WTC11 (cell line): ENCODE measurements at regions not wholly inside any gene's neighbourhood (a gene's known extent, or its start where the extent isn't known, plus 50 kb on each side); places are given as distances from the start of the nearest gene placed in this dataset.

Source experiments
- ATAC-seq: fragments of 200-7000 bp; cut with Tn5 transposase; 2 replicates; pipeline ENCODE4 v1.10.0; 2021; ENCODE audit warnings: mild to moderate bottlenecking, moderate library complexity
- CTCF ChIA-PET: fragments of 300-600 bp; sonication (Branson Sonifier 250); formaldehyde crosslinking; loops from one replicate; lab custom pipeline; 2021; ENCODE audit warnings: antibody characterized with exemption; lab: Charles Lee
- POLR2A ChIA-PET: fragments of 350-600 bp; sonication (Branson Sonifier 250); formaldehyde crosslinking; loops from one replicate; lab custom pipeline; 2021; ENCODE audit warnings: antibody characterized with exemption; lab: Charles Lee
- DNase-seq: peaks from one replicate; pipeline ENCODE4 v3.0.0; 2021; ENCODE audit warnings: low spot score
- H3K27ac Mint-ChIP-seq: 2 replicates; pipeline ENCODE4 v1.8.0; 2021; ENCODE audit warnings: mixed read lengths
- H3K27me3 Mint-ChIP-seq: 2 replicates; pipeline ENCODE4 v1.8.0; 2021; ENCODE audit warnings: low read depth, mild to moderate bottlenecking, moderate library complexity, mixed read lengths
- H3K36me3 Mint-ChIP-seq: 2 replicates; pipeline ENCODE4 v1.8.0; 2021; ENCODE audit warnings: mixed read lengths
- H3K4me1 Mint-ChIP-seq: 2 replicates; pipeline ENCODE4 v1.8.0; 2022; ENCODE audit warnings: mixed read lengths
- H3K4me3 Mint-ChIP-seq: 2 replicates; pipeline ENCODE4 v1.8.0; 2021; ENCODE audit warnings: mild to moderate bottlenecking, moderate library complexity, mixed read lengths
- H3K9me3 Mint-ChIP-seq: 2 replicates; pipeline ENCODE4 v1.8.0; 2021; ENCODE audit warnings: mixed read lengths
- EMX1 ChIP-seq: fragments of 250-450 bp; sonication (Bioruptor Pico); IDR thresholded peaks from 2 replicates; pipeline ENCODE4 v1.8.0; 2021; ENCODE audit warnings: mild to moderate bottlenecking
- FOXJ3 ChIP-seq: sonication (generic); formaldehyde crosslinking; IDR thresholded peaks from 2 replicates; pipeline ENCODE4 v1.9.0; 2021; ENCODE audit warnings: missing genetic modification reagents, mild to moderate bottlenecking, borderline replicate concordance
- GABPB1 ChIP-seq: sonication (generic); formaldehyde crosslinking; IDR thresholded peaks from 2 replicates; pipeline ENCODE4 v1.8.1; 2023; ENCODE audit warnings: mild to moderate bottlenecking, missing genetic modification reagents
- HMGA2 ChIP-seq: fragments of 250-450 bp; sonication (Bioruptor Pico); IDR thresholded peaks from 2 replicates; pipeline ENCODE4 v1.4.0; 2021; ENCODE audit warnings: mild to moderate bottlenecking, moderate library complexity
- IRF2 ChIP-seq: sonication (generic); formaldehyde crosslinking; IDR thresholded peaks from 2 replicates; pipeline ENCODE4 v1.8.0; 2022; ENCODE audit warnings: low read depth, missing genetic modification reagents, borderline replicate concordance
- MXD4 ChIP-seq: fragments of 250-450 bp; sonication (Bioruptor Pico); IDR thresholded peaks from 2 replicates; pipeline ENCODE4 v1.8.0; 2021; ENCODE audit warnings: mild to moderate bottlenecking, moderate library complexity, borderline replicate concordance
- NR3C1 ChIP-seq: sonication (generic); formaldehyde crosslinking; conservative IDR thresholded peaks from 2 replicates; pipeline ENCODE4 v1.8.1; 2023; ENCODE audit warnings: low read depth, mild to moderate bottlenecking, missing genetic modification reagents
- RORB ChIP-seq: fragments of 250-450 bp; sonication (Bioruptor Pico); IDR thresholded peaks from 2 replicates; pipeline ENCODE4 v1.9.0; 2021; ENCODE audit warnings: mild to moderate bottlenecking
- SOX15 ChIP-seq: fragments of 250-450 bp; sonication (Bioruptor Pico); IDR thresholded peaks from 2 replicates; pipeline ENCODE4 v1.9.0; 2021; ENCODE audit warnings: mild to moderate bottlenecking
- TP53 ChIP-seq: sonication (generic); formaldehyde crosslinking; IDR thresholded peaks from 2 replicates; pipeline ENCODE4 v1.8.1; 2023; ENCODE audit warnings: mild to moderate bottlenecking, missing genetic modification reagents
- ZNF121 ChIP-seq: sonication (generic); formaldehyde crosslinking; IDR thresholded peaks from 2 replicates; pipeline ENCODE4 v1.8.0; 2023; ENCODE audit warnings: missing genetic modification reagents
- ZNF263 ChIP-seq: sonication (generic); formaldehyde crosslinking; IDR thresholded peaks from 2 replicates; pipeline ENCODE4 v1.8.1; 2022; ENCODE audit warnings: low read depth, mild to moderate bottlenecking, moderate library complexity, missing genetic modification reagents
- ZNF416 ChIP-seq: fragments of 250-450 bp; sonication (Bioruptor Pico); IDR thresholded peaks from 2 replicates; pipeline ENCODE4 v1.9.0; 2021; ENCODE audit warnings: mild to moderate bottlenecking, inconsistent platforms
- TF ChIP-seq, protein P1 (sequence below): fragments of 250-450 bp; sonication (Bioruptor Pico); IDR thresholded peaks from 2 replicates; pipeline ENCODE4 v1.9.0; 2021; ENCODE audit warnings: mild to moderate bottlenecking, borderline replicate concordance
- TF ChIP-seq, protein P2 (sequence below): sonication (generic); formaldehyde crosslinking; IDR thresholded peaks from 2 replicates; pipeline ENCODE4 v1.8.1; 2022; ENCODE audit warnings: mild to moderate bottlenecking, missing genetic modification reagents, moderate library complexity, borderline replicate concordance
- TF ChIP-seq, protein P3 (sequence below): sonication (generic); formaldehyde crosslinking; IDR thresholded peaks from 2 replicates; pipeline ENCODE4 v1.8.0; 2022; ENCODE audit warnings: mild to moderate bottlenecking, missing genetic modification reagents
- TF ChIP-seq, protein P4 (sequence below): fragments of 250-450 bp; sonication (Bioruptor Pico); IDR thresholded peaks from 2 replicates; pipeline ENCODE4 v1.9.0; 2021; ENCODE audit warnings: mild to moderate bottlenecking
- TF ChIP-seq, protein P5 (sequence below): sonication (generic); formaldehyde crosslinking; IDR thresholded peaks from 2 replicates; pipeline ENCODE4 v1.8.0; 2022; ENCODE audit warnings: mild to moderate bottlenecking, missing genetic modification reagents
- TF ChIP-seq, protein P6 (sequence below): fragments of 250-450 bp; sonication (Bioruptor Pico); IDR thresholded peaks from 2 replicates; pipeline ENCODE4 v1.8.0; 2021; ENCODE audit warnings: mild to moderate bottlenecking
- TF ChIP-seq, protein P7 (sequence below): sonication (generic); formaldehyde crosslinking; IDR thresholded peaks from 2 replicates; pipeline ENCODE4 v1.8.0; 2022; ENCODE audit warnings: missing genetic modification reagents

DNA sequence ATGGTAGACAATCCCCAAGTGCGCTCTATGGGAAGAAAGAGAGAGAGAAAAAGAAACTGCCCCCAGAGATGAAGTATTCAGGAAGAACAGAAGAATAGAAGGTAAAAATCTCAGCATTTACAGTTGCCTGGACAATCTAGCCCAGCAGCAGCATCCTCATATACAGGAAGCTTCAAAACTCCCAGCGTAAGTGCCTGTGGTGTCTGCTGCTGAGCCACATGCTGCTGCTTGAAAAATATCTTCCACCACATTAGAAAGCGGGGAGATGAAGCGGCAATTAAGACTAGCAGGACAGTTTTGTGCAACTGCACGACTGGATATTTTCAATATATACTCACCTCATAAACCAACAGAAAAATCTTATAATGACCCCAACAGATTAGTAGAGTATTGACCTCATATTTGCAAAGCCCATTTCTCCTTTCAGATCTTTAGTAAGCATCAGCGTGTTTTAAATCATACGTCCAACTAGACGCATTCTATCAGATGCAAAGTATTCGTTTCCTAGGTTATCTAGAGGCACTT lies 972.0 kb upstream of the TENM3 start (continued):
- TF ChIP-seq, protein P1, sequence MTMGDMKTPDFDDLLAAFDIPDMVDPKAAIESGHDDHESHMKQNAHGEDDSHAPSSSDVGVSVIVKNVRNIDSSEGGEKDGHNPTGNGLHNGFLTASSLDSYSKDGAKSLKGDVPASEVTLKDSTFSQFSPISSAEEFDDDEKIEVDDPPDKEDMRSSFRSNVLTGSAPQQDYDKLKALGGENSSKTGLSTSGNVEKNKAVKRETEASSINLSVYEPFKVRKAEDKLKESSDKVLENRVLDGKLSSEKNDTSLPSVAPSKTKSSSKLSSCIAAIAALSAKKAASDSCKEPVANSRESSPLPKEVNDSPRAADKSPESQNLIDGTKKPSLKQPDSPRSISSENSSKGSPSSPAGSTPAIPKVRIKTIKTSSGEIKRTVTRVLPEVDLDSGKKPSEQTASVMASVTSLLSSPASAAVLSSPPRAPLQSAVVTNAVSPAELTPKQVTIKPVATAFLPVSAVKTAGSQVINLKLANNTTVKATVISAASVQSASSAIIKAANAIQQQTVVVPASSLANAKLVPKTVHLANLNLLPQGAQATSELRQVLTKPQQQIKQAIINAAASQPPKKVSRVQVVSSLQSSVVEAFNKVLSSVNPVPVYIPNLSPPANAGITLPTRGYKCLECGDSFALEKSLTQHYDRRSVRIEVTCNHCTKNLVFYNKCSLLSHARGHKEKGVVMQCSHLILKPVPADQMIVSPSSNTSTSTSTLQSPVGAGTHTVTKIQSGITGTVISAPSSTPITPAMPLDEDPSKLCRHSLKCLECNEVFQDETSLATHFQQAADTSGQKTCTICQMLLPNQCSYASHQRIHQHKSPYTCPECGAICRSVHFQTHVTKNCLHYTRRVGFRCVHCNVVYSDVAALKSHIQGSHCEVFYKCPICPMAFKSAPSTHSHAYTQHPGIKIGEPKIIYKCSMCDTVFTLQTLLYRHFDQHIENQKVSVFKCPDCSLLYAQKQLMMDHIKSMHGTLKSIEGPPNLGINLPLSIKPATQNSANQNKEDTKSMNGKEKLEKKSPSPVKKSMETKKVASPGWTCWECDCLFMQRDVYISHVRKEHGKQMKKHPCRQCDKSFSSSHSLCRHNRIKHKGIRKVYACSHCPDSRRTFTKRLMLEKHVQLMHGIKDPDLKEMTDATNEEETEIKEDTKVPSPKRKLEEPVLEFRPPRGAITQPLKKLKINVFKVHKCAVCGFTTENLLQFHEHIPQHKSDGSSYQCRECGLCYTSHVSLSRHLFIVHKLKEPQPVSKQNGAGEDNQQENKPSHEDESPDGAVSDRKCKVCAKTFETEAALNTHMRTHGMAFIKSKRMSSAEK (CRISPR knock-in tag) = no peak
- TF ChIP-seq, protein P2, sequence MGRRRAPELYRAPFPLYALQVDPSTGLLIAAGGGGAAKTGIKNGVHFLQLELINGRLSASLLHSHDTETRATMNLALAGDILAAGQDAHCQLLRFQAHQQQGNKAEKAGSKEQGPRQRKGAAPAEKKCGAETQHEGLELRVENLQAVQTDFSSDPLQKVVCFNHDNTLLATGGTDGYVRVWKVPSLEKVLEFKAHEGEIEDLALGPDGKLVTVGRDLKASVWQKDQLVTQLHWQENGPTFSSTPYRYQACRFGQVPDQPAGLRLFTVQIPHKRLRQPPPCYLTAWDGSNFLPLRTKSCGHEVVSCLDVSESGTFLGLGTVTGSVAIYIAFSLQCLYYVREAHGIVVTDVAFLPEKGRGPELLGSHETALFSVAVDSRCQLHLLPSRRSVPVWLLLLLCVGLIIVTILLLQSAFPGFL (CRISPR knock-in tag) = no peak
- TF ChIP-seq, protein P3, sequence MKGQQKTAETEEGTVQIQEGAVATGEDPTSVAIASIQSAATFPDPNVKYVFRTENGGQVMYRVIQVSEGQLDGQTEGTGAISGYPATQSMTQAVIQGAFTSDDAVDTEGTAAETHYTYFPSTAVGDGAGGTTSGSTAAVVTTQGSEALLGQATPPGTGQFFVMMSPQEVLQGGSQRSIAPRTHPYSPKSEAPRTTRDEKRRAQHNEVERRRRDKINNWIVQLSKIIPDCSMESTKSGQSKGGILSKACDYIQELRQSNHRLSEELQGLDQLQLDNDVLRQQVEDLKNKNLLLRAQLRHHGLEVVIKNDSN (CRISPR knock-in tag) = no peak
- TF ChIP-seq RORB (CRISPR knock-in tag) = no peak
- no peak for TF ChIP-seq NR3C1 (CRISPR knock-in tag)
- TF ChIP-seq ZNF416 = no peak
- no peak for TF ChIP-seq HMGA2 (CRISPR knock-in tag)
- no peak for TF ChIP-seq SOX15

DNA sequence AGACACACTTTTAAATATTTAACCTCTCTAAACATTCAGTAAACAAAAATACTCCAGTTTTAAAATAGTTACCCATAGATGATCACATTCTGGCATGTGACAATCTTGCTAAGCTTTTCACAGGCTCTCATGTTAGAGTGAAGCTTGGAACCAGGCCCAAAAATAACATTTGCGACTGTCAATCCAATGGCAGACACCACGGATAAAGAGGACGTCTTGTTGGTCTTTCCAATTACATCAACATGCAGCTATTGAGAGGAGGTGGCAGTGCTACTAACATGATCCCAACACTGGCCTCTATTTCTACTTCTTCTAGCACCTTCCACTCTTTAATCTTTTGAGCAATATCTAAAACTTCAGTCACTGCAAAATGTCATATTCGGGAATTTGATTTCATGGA lies 970.8 kb upstream of the TENM3 start:
- ChIA-PET POLR2A (no interaction called here), CTCF (no interaction called here)
- Mint-ChIP-seq H3K4me3 (no peak overlapping the region), H3K27me3 (no peaks in the 10 kb centered on the region), H3K36me3 (no peaks in the 10 kb centered on the region), H3K4me1 (peaks cover 6% of the 10 kb centered on the region), H3K27ac (no peak overlapping the region), H3K9me3 (peaks cover 9% of the 10 kb centered on the region)
- ATAC-seq (no peak), DNase-seq (no peak)
- TF ChIP-seq ZNF263 = no peak
- TF ChIP-seq ZNF121 (CRISPR knock-in tag) = no peak
- TF ChIP-seq IRF2 (CRISPR knock-in tag) = no peak
- TF ChIP-seq, protein P4, sequence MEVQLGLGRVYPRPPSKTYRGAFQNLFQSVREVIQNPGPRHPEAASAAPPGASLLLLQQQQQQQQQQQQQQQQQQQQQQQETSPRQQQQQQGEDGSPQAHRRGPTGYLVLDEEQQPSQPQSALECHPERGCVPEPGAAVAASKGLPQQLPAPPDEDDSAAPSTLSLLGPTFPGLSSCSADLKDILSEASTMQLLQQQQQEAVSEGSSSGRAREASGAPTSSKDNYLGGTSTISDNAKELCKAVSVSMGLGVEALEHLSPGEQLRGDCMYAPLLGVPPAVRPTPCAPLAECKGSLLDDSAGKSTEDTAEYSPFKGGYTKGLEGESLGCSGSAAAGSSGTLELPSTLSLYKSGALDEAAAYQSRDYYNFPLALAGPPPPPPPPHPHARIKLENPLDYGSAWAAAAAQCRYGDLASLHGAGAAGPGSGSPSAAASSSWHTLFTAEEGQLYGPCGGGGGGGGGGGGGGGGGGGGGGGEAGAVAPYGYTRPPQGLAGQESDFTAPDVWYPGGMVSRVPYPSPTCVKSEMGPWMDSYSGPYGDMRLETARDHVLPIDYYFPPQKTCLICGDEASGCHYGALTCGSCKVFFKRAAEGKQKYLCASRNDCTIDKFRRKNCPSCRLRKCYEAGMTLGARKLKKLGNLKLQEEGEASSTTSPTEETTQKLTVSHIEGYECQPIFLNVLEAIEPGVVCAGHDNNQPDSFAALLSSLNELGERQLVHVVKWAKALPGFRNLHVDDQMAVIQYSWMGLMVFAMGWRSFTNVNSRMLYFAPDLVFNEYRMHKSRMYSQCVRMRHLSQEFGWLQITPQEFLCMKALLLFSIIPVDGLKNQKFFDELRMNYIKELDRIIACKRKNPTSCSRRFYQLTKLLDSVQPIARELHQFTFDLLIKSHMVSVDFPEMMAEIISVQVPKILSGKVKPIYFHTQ (CRISPR knock-in tag) = no peak
- TF ChIP-seq, protein P5, sequence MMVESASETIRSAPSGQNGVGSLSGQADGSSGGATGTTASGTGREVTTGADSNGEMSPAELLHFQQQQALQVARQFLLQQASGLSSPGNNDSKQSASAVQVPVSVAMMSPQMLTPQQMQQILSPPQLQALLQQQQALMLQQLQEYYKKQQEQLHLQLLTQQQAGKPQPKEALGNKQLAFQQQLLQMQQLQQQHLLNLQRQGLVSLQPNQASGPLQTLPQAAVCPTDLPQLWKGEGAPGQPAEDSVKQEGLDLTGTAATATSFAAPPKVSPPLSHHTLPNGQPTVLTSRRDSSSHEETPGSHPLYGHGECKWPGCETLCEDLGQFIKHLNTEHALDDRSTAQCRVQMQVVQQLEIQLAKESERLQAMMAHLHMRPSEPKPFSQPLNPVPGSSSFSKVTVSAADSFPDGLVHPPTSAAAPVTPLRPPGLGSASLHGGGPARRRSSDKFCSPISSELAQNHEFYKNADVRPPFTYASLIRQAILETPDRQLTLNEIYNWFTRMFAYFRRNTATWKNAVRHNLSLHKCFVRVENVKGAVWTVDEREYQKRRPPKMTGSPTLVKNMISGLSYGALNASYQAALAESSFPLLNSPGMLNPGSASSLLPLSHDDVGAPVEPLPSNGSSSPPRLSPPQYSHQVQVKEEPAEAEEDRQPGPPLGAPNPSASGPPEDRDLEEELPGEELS = no peak
- TF ChIP-seq MXD4 = no peak
- TF ChIP-seq, protein P6, sequence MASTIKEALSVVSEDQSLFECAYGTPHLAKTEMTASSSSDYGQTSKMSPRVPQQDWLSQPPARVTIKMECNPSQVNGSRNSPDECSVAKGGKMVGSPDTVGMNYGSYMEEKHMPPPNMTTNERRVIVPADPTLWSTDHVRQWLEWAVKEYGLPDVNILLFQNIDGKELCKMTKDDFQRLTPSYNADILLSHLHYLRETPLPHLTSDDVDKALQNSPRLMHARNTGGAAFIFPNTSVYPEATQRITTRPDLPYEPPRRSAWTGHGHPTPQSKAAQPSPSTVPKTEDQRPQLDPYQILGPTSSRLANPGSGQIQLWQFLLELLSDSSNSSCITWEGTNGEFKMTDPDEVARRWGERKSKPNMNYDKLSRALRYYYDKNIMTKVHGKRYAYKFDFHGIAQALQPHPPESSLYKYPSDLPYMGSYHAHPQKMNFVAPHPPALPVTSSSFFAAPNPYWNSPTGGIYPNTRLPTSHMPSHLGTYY (CRISPR knock-in tag) = no peak
- TF ChIP-seq GABPB1 (CRISPR knock-in tag) = no peak
- TF ChIP-seq, protein P7, sequence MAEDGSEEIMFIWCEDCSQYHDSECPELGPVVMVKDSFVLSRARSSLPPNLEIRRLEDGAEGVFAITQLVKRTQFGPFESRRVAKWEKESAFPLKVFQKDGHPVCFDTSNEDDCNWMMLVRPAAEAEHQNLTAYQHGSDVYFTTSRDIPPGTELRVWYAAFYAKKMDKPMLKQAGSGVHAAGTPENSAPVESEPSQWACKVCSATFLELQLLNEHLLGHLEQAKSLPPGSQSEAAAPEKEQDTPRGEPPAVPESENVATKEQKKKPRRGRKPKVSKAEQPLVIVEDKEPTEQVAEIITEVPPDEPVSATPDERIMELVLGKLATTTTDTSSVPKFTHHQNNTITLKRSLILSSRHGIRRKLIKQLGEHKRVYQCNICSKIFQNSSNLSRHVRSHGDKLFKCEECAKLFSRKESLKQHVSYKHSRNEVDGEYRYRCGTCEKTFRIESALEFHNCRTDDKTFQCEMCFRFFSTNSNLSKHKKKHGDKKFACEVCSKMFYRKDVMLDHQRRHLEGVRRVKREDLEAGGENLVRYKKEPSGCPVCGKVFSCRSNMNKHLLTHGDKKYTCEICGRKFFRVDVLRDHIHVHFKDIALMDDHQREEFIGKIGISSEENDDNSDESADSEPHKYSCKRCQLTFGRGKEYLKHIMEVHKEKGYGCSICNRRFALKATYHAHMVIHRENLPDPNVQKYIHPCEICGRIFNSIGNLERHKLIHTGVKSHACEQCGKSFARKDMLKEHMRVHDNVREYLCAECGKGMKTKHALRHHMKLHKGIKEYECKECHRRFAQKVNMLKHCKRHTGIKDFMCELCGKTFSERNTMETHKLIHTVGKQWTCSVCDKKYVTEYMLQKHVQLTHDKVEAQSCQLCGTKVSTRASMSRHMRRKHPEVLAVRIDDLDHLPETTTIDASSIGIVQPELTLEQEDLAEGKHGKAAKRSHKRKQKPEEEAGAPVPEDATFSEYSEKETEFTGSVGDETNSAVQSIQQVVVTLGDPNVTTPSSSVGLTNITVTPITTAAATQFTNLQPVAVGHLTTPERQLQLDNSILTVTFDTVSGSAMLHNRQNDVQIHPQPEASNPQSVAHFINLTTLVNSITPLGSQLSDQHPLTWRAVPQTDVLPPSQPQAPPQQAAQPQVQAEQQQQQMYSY = no peak
- no peak for TF ChIP-seq EMX1
- no peak for TF ChIP-seq FOXJ3 (CRISPR knock-in tag)
- no peak for TF ChIP-seq TP53 (CRISPR knock-in tag)
